Testis (tissue), 2 donors: ENCODE measurements at regions not wholly inside any gene's neighbourhood (a gene's known extent, or its start where the extent isn't known, plus 50 kb on each side); places are given as distances from the start of the nearest gene placed in this dataset.

Experiments used
- DNase-seq: peaks from one replicate; pipeline ENCODE4 v3.0.0-alpha.2; 2019
- H3K27ac ChIP-seq, 2 donors: fragments of 200-600 bp; sonication (generic); one replicate each; pipeline ENCODE4 v1.5.1; 2019
- H3K27me3 ChIP-seq: fragments of 200-600 bp; sonication (generic); one replicate; pipeline ENCODE4 v1.5.1; 2019
- H3K36me3 ChIP-seq: fragments of 200-600 bp; sonication (generic); one replicate; pipeline ENCODE4 v1.5.1; 2017; ENCODE audit warnings: low read depth; ENCODE audit errors: missing control alignments
- H3K4me1 ChIP-seq: fragments of 200-600 bp; sonication (generic); one replicate; pipeline ENCODE4 v1.5.1; 2019
- H3K4me3 ChIP-seq, 2 donors: fragments of 200-600 bp; sonication (generic); one replicate each; pipeline ENCODE4 v1.5.1; 2017 to 2019
- H3K9me3 ChIP-seq: fragments of 200-600 bp; sonication (generic); one replicate; pipeline ENCODE4 v1.5.1; 2017
- POLR2A ChIP-seq: fragments of 450-650 bp; IDR thresholded peaks from one replicate; pipeline ENCODE4 v1.6.1; 2017; ENCODE audit warnings: antibody characterized with exemption, mild to moderate bottlenecking, moderate library complexity
- whole genome bisulfite sequencing, 2 donors: methylation state at CpG; one replicate each; pipeline ENCODE4 v1.1.5; 2018; 5-methylcytosine and 5-hydroxymethylcytosine counted together
- intact Hi-C: fragments of 100-400 bp; cut with DNase I; formaldehyde crosslinking; loops from one replicate; pipeline ENCODE4 v1.15.1; 2023; ENCODE audit warnings: low total_unique reads
- TF ChIP-seq, protein P1 (sequence below), 3 experiments: fragments of 450-650 bp in 2 of 3; fragments of 200-600 bp in 1 of 3; sonication (generic) in 1 of 3; IDR thresholded peaks; one replicate each; pipeline ENCODE4 v1.5.1; 2016 to 2019; ENCODE audit warnings: antibody characterized with exemption in 3 of 3, mild to moderate bottlenecking in 2 of 3, moderate library complexity in 1 of 3

DNA sequence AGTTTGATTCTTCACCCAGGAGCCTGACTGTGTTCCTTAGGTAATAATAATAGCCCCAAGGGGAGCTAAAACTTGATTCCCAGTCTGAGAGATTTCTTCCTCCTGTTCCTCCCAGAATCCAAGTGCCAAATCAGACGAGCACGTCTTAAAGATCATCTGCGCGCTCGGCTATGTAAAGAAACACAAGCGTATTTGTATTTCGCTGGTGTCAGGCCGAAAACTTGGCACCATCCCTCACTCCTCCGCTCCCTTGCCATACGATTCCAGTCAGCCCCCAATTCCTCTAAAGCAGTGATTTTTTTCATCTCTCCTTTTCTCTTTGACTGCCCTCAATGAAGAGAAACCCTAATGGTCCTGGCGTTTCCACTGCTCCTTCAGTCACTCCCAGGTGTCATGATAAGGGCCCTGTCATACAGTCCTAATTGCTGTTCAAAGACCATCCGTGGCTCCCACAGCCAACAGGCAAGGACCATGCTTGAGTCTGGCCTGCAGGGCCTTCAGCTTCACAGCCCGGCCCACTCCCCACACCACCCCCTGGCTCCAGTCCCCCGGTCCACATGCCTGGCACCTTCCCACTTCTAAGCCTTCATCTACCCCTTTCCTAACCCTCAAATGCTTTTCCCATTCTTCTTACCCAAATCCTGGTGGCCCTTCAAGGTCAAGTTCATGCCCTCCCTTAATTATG lies 130.8 kb upstream of the ID2 start:
- 85 to 87% methylated on average over 14 of the region's 14 CpGs for WGBS, 2 donors
- Histone ChIP-seq H3K27ac (no peak overlapping the region), H3K36me3 (no peaks in the 10 kb centered on the region), H3K9me3 (no peaks in the 10 kb centered on the region), H3K27me3 (no peaks in the 10 kb centered on the region), H3K4me3 (no peak overlapping the region), H3K4me1 (no peaks in the 10 kb centered on the region)
- DNase-seq, result no peak
- intact Hi-C loops, result no loop called here
- TF ChIP-seq POLR2A, result no peak
- TF ChIP-seq, protein P1, sequence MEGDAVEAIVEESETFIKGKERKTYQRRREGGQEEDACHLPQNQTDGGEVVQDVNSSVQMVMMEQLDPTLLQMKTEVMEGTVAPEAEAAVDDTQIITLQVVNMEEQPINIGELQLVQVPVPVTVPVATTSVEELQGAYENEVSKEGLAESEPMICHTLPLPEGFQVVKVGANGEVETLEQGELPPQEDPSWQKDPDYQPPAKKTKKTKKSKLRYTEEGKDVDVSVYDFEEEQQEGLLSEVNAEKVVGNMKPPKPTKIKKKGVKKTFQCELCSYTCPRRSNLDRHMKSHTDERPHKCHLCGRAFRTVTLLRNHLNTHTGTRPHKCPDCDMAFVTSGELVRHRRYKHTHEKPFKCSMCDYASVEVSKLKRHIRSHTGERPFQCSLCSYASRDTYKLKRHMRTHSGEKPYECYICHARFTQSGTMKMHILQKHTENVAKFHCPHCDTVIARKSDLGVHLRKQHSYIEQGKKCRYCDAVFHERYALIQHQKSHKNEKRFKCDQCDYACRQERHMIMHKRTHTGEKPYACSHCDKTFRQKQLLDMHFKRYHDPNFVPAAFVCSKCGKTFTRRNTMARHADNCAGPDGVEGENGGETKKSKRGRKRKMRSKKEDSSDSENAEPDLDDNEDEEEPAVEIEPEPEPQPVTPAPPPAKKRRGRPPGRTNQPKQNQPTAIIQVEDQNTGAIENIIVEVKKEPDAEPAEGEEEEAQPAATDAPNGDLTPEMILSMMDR (IDR thresholded peaks at IDR 0.05), result no peak

- TF ChIP-seq, protein P1 (IDR thresholded peaks at IDR 0.05), result no peak
- TF ChIP-seq POLR2A, result no peak
- no peaks in the 10 kb centered on the region for H3K9me3 ChIP-seq
- no peaks in the 10 kb centered on the region for H3K36me3 ChIP-seq
- DNase-seq, result no peak
- no peak overlapping the region for H3K27ac ChIP-seq
- WGBS, 2 donors, result 80 to 87% methylated on average over 8 of the region's 8 CpGs
- intact Hi-C loops, result no loop called here
- no peak overlapping the region for H3K4me3 ChIP-seq
- H3K4me1 ChIP-seq, result no peaks in the 10 kb centered on the region
- no peaks in the 10 kb centered on the region for H3K27me3 ChIP-seq
Measured at GRCh38 chr2:8551622-8552074, 130.2 kb upstream of the ID2 start.

GRCh38 chr2:8552293-8552801 lies 129.5 kb upstream of the ID2 start:
- no peaks in the 10 kb centered on the region for H3K4me1 ChIP-seq
- no peaks in the 10 kb centered on the region for H3K27me3 ChIP-seq
- no peak overlapping the region for H3K27ac ChIP-seq
- intact Hi-C loops, result no loop called here
- H3K4me3 ChIP-seq, result no peak overlapping the region
- H3K9me3 ChIP-seq, result no peaks in the 10 kb centered on the region
- DNase-seq, result no peak
- 93 to 94% methylated on average over 17 of the region's 17 CpGs for WGBS, 2 donors
- no peaks in the 10 kb centered on the region for H3K36me3 ChIP-seq
- TF ChIP-seq POLR2A, result no peak
- TF ChIP-seq, protein P1 (IDR thresholded peaks at IDR 0.05), result no peak

GRCh38 chr2:8553643-8554042 lies 128.2 kb upstream of the ID2 start:
- Histone ChIP-seq H3K9me3 (no peaks in the 10 kb centered on the region), H3K4me3 (no peak overlapping the region), H3K36me3 (no peaks in the 10 kb centered on the region), H3K4me1 (no peaks in the 10 kb centered on the region), H3K27me3 (no peaks in the 10 kb centered on the region), H3K27ac (no peak overlapping the region)
- 89 to 90% methylated on average over 4 of the region's 4 CpGs for WGBS, 2 donors
- intact Hi-C loops, result no loop called here
- TF ChIP-seq, protein P1 (IDR thresholded peaks at IDR 0.05), result no peak
- TF ChIP-seq POLR2A, result no peak
- DNase-seq, result no peak

DNA sequence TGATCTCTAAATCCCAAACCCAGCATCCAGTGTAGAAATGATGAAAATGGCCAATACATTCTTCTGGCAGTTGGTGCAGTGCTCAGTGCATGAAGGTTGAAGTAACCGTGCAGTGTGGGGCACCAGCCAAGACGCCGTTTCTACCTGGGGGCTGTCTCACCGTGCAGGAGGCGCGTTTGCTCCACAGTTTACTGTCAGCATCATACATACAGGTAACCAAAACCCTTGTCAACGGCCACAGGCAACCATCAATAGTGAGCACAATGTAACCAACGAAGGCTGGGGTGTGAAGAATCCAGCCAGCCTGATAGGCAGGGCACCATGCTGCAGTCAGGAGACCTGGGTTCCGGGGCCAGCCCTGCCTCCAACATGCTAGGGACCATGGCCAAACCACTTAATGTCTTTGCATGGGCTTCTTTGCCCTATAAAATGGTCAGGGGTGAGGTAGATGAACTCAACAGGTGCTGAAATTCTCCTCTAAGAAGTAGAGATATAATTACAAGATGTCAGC lies 127.5 kb upstream of the ID2 start:
- H3K4me1 ChIP-seq, result no peaks in the 10 kb centered on the region
- TF ChIP-seq, protein P1 (IDR thresholded peaks at IDR 0.05), result no peak
- TF ChIP-seq POLR2A, result no peak
- no peak overlapping the region for H3K4me3 ChIP-seq
- 93 to 98% methylated on average over 9 of the region's 9 CpGs for WGBS, 2 donors
- intact Hi-C loops, result no loop called here
- no peaks in the 10 kb centered on the region for H3K9me3 ChIP-seq
- H3K36me3 ChIP-seq, result no peaks in the 10 kb centered on the region
- H3K27ac ChIP-seq, result no peak overlapping the region
- H3K27me3 ChIP-seq, result no peaks in the 10 kb centered on the region
- DNase-seq, result no peak
